NCI-H774 (cell line): ENCODE measurements at regions not wholly inside any gene's neighbourhood (a gene's known extent, or its start where the extent isn't known, plus 50 kb on each side); places are given as distances from the start of the nearest gene placed in this dataset.

Source experiments
- DNase-seq: peaks from one replicate; lab custom pipeline; 2025; lab: John Stamatoyannopoulos, UW

DNA sequence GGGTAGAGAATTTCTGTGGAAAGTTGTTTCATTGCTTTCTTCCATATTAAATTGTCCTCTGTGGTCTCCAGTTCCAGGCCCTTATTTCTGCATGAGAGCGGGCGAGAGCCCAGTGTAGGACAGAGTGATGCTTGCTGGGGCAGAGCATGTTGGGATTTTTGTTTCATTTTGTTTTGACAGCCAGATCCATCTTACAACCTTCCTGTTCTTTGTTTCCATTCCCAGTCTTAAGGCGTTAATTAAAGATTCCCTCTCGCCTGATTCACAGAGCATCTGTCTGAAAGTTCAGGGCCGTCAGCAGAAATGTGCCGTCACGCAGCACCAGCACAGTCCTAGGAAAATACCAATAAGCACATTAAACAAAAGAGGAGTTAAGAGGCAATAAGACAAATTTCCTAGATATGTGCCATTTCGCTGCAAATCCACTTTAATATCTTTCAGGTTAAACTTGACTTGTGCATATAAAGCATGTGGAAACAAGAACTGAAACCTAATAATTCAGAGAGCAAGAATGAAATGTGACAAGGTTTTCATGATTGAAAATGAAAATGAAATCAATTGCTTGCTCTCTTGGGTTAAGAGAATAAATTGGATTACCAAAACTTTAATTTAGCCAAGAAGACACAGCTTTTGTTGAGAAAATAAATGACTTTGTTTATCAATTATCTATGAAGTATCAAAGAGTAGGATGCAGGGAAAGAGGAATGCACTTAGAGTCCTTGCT, 210.7 kb upstream of the SLC10A2 start:
- DNase-seq: no peak

DNA sequence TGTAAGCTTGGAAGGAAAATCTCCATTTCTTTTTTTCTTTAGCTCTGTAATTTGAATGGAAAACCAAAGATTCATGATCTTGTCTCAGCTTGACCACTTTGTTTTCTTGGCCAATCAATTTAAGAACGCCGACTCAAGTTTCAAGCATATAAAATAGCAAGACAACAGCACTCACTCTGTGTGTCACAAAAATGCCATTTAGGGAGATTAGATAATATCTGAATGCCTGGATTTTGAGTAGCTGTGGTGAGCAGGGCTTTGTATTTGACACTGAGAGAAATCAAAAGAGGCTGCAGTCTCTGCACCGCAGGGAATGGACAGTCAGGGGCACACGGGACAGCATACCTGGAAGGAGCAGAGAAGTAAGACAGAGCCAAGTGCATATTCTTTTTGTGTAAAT, 209.5 kb upstream of the SLC10A2 start:
- no peak for DNase-seq

GRCh38 chr13:103275081-103275480, 208.9 kb upstream of the SLC10A2 start:
- DNase-seq: no peak

DNA sequence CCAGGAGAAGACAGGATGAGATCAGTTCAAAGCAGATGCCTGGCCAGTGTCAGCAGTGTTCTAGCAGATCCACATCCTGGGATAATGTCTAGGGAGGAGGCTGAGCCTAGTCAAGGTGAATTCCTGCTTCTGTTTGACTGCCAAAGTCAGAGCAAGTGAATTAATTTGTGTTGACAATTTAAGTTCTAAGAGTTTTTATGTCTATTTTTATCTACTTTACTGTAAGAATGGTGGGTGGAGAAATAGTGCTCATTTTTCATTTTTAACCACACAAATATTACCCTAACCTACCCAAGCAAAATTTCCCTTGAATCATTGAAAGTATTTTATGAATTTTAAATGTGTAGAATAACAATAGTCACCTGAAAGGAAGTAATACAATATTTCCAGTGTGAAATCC, 207.6 kb upstream of the SLC10A2 start:
- no peak for DNase-seq

GRCh38 chr13:103272770-103273169, 206.6 kb upstream of the SLC10A2 start:
- no peak for DNase-seq

DNA sequence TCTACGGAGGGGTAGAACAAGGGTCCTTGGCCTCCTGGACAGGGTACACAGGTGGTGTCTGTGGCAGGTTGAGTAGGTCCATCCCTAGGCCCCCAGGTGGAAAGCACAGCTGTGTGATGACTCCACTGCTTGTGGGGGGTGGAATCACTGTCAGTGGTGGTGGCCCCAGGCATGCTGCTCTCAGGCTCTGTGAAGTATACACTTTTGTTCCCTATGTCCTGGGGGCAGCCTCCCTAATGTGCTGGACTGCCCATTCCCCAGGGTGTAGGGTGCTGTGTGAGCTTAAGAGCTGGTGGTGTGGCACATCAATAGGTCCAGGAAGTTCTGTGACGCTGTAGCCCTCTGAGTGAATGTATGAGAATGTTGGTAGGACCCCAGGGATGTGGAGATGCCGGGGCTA, 197.2 kb upstream of the SLC10A2 start:
- DNase-seq: no peak

DNA sequence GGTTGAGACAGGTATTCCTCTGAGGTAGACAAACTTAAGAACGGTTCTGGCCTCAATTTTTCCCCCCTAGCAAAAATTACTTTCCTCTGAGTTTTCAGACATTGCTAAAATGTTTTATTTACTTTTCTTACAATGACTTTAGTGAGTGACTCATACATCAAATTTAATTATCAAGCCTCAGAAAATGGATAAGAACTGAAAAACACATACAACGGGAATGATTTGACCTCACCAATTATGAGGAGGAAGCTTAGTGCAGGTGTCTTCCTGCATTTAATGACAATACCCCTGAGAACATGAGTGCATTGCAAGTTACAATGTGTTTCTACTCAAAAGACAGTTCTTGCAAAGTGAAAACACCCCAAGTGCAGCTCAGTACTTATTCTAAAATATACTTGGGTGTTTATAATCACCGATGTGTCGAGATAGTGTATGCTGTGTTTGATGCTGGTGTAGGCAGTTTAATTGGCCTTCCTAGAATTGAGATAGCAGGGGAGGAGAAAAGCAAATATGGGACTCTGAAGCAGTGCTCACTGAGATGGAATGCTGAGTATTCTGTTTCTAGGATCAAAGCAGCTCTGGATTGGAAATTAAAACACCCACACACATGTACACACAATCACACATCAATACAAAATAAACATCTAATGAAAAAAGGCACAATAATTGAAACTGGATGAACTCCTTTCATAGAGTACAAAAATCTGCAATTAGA, 189.5 kb upstream of the SLC10A2 start:
- no peak for DNase-seq

- no peak for DNase-seq
Measured at GRCh38 chr13:103250071-103250470, 183.9 kb upstream of the SLC10A2 start.

- DNase-seq: no peak
Measured at GRCh38 chr13:103246581-103247200, 180.5 kb upstream of the SLC10A2 start.

DNA sequence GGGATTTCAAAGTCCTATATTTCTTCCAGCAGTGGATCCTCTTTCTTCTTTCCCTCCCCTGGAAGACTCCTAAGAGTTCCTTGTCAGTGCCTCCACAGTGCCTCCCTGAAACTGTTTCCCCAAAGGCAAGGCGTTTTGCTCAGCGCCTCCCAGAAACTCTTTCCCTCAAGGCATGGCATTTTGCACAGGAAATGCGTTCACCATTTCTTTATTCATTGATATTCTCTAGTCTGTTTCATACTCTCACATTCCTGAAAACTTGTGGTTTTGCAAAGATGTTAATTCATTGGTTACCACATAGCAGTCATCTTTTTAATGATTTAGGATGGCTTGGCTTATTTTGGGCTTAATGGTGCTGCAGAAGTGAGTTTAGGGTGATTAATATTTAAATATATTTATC, 177.3 kb upstream of the SLC10A2 start:
- DNase-seq: no peak

DNA sequence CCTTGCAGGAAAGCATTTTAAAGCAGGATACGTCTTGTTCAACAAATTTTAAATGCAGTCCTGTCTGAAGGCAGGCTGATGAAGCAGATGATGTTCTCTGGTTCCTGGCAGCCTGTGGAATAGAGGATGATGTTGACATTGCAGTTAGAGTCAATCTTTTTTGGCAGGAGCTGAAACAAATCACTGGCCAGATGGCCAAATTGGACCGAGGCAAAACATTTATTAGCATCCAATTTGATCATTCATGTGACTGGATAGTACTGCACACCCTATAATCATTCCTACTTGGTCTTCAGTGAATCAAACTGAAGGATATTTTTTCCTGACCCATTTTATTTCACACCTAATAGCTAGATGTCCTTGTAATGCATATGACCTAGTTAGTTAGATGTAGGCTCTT, 172.2 kb upstream of the SLC10A2 start:
- DNase-seq: no peak

DNA sequence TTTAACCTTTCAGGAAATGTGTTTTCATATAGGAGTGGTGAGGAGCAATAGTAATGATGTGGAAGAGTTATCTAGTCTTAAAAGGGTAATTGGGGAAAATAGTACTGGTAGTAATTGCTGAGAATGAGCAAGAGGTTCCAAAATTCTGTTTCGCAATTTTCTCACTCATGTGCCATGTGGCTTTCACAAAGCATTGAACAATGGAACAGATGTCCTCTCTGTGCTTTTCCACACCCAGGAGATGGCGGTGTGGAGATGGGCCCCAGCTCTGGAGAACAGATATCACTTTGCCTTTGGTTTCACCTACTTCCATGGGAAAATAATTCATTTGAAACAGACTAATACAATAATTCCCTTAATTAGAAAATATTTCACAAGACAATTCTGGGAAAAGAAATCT, 170.0 kb upstream of the SLC10A2 start:
- DNase-seq: no peak

GRCh38 chr13:103229674-103230073, 163.5 kb upstream of the SLC10A2 start:
- DNase-seq: no peak

DNA sequence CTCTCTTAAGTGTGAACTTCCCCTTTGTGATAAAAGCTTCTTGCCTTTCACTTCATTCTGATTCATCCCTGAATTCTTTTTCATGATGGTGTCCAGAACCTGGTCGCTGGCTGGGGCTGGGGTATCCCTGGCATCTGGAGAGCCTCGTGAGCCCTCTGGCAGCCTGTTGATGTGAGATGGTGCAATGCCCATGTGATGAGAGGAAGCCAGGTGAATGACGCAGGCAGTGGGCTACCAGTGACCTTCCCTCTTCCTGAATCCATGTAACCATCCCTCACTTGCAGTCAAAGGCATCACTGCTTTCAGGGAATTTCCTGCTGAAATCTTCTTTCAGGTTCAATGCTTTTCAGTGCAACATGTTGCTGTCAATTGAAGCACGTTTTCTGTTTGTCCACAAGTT, 158.6 kb upstream of the SLC10A2 start:
- no peak for DNase-seq

- DNase-seq: no peak
Measured at GRCh38 chr13:103222683-103223082, 156.5 kb upstream of the SLC10A2 start.

- DNase-seq: no peak
Measured at GRCh38 chr13:103218253-103218652, 152.0 kb upstream of the SLC10A2 start.

GRCh38 chr13:103213152-103213551, 146.9 kb upstream of the SLC10A2 start:
- no peak for DNase-seq

- no peak for DNase-seq
Measured at GRCh38 chr13:103210348-103210747, 144.1 kb upstream of the SLC10A2 start.

DNA sequence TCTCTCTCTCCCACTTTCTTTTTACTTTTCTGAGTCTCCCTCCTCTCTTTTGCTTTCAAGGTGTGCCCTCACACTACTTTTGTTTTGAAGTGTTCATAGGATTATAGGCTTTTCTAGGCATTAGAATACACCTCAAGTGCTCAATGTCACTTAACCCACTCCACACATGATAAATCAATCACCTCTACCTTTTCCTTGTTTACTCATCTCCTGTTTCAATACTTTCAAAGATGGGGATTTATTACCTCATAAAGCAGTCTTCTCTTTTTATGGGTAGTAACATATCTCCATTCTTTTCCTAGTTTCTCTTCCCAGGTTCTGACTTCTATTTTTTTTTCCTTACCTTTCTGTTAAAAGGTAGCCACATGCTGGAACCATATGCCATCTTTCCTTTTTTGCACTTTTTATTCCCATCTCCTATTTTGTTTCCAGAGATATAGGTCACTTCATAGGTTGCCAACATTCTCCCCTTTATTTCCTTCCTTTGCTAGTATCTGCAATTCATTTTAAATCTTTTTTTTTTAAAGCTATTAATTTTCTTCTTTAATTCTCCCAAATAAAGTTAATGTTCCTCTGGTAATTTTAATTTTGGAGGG, 137.6 kb upstream of the SLC10A2 start:
- no peak for DNase-seq

- DNase-seq: no peak
Measured at GRCh38 chr13:103200118-103200885, 134.1 kb upstream of the SLC10A2 start.

GRCh38 chr13:103199380-103200088, 133.3 kb upstream of the SLC10A2 start:
- no peak for DNase-seq

DNA sequence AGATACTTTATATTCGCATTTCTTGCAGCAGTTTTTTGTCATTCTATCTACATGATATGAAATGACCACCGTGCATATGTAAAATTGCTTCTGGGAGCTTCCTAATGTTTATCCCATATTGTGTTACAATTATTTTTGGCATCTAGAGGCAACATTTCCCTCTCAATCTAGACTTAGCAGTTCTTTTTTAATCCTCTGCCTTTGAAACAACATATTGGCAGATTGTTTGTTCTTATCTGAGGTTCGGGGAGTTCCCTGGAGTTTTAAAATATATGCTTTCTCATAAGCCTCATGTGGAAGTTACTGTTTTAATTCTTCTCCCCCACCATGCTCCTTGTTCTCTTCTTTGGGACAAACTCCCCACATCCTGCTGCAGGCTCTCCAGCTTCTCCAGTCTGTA, 130.1 kb upstream of the SLC10A2 start:
- no peak for DNase-seq
